ENCODE measurements at regions not wholly inside any gene's neighbourhood (a gene's known extent, or its start where the extent isn't known, plus 50 kb on each side); places are given as distances from the start of the nearest gene placed in this dataset.
"Not testable (repeated sequence)": the region's sequence is repeated elsewhere in the genome, so short reads cannot be mapped to it uniquely, and the experiment has no call there.

DNA sequence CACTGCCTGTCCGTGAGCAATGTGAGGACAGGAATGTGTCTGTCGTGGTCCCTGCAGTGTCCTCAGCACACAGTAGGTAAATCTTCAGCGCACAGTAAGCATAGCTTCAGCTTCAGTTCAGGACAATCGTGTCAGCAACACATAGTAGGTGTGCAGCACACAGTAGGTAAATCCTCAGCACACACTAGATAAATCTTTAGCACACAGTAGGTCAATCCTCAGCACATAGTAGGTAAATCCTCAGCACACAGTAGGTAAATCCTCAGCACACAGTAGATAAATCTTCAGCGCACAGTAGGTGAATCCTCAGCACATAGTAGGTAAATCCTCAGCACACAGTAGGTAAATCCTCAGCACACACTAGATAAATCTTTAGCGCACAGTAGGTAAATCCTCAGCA, 102.4 kb downstream of the MICALL2 start:
- not testable (repeated sequence) for TF ChIP-seq POLR2A (IDR thresholded peaks at IDR 0.05; ENCODE audit: low read depth, low read length); SPI1 (IDR thresholded peaks at IDR 0.05; ENCODE audit: low read depth, low read length); TAF1 (IDR thresholded peaks at IDR 0.05; ENCODE audit: low read depth, low read length); POLR2AphosphoS5 (IDR thresholded peaks at IDR 0.05; ENCODE audit: low read depth, low read length); POU2F2 (IDR thresholded peaks at IDR 0.05; ENCODE audit: low read depth, low read length); PAX5 (IDR thresholded peaks at IDR 0.05; ENCODE audit: insufficient read depth, low read length, severe bottlenecking)

Measured in GM12891 (cell line).